GM12878 (cell line): ENCODE measurements at regions not wholly inside any gene's neighbourhood (a gene's known extent, or its start where the extent isn't known, plus 50 kb on each side); places are given as distances from the start of the nearest gene placed in this dataset.

Experiments
- ATAC-seq: fragments of 200-7000 bp; cut with Tn5 transposase; 3 replicates; pipeline ENCODE4 v1.9.1; 2020; ENCODE audit warnings: mild to moderate bottlenecking, moderate library complexity
- BruUV-seq: library from RNA; stranded (reverse); fragments of 400-500 nt; replicated peaks from 2 replicates; lab custom pipeline; 2021; lab: Mats Ljungman, UMichigan
- CTCF ChIA-PET: fragments of 300-600 bp; sonication (Branson Sonifier 250); formaldehyde crosslinking; extraction: SDS; loops from one replicate; lab custom pipeline; 2021; ENCODE audit warnings: inconsistent platforms; lab: Yijun Ruan, JAX
- POLR2A ChIA-PET: fragments of 350-600 bp; formaldehyde crosslinking; extraction: SDS; loops from one replicate; lab custom pipeline; 2021; ENCODE audit warnings: inconsistent platforms; lab: Charles Lee
- RAD21 ChIA-PET: fragments of 300-600 bp; sonication (Branson Sonifier 250); formaldehyde crosslinking; loops from one replicate; lab custom pipeline; 2023; ENCODE audit warnings: antibody characterized with exemption; ENCODE audit not compliant: unreplicated experiment; lab: Charles Lee
- SMC1A ChIA-PET: fragments of 300-600 bp; sonication (Branson Sonifier 250); formaldehyde crosslinking; loops from one replicate; lab custom pipeline; 2023; ENCODE audit not compliant: unreplicated experiment, uncharacterized antibody; lab: Charles Lee
- DNase-seq: peaks from one replicate; pipeline ENCODE4 v3.0.0-alpha.2; 2011; ENCODE audit warnings: low read depth, low spot score
- FAIRE-seq: peaks from 3 replicates; lab custom pipeline; 2011; peaks lifted over from hg19 to GRCh38; lab: Jason Lieb, UNC
- H2AFZ ChIP-seq: 2 replicates; pipeline ENCODE4 v1.6.0; 2011; ENCODE audit warnings: low read depth, low read length, control low read depth; ENCODE audit not compliant: control insufficient read depth
- H3K27ac ChIP-seq: 2 replicates; pipeline ENCODE4 v1.5.1; 2011; ENCODE audit warnings: control low read depth; ENCODE audit not compliant: control insufficient read depth, insufficient read depth
- H3K27me3 ChIP-seq, 2 experiments: replicated peaks in 1 of 2; 2 replicates each; pipeline versions ENCODE4 v1.6.0 to v1.6.1; 2011; ENCODE audit warnings: low read length in 1 of 2; ENCODE audit not compliant: control insufficient read depth in 2 of 2, insufficient read depth in 2 of 2
- H3K36me3 ChIP-seq, 2 experiments: 2 replicates each; pipeline ENCODE4 v1.5.1; 2011; ENCODE audit warnings: low read length in 1 of 2; ENCODE audit not compliant: control insufficient read depth in 2 of 2, insufficient read depth in 2 of 2
- H3K4me1 ChIP-seq: 2 replicates; pipeline ENCODE4 v1.6.1; 2011; ENCODE audit warnings: mild to moderate bottlenecking, low read length, moderate library complexity, mixed read lengths; ENCODE audit not compliant: control insufficient read depth, insufficient read depth
- H3K4me2 ChIP-seq: 2 replicates; pipeline ENCODE4 v1.6.0; 2011; ENCODE audit warnings: control low read depth; ENCODE audit not compliant: control insufficient read depth, insufficient read depth
- H3K4me3 ChIP-seq: fragments of 200-600 bp; sonication (generic); 2 replicates; pipeline ENCODE4 v1.5.1; 2016
- H3K79me2 ChIP-seq: 2 replicates; pipeline ENCODE4 v1.6.0; 2011; ENCODE audit warnings: low read length; ENCODE audit not compliant: control insufficient read depth, insufficient read depth
- H3K9ac ChIP-seq: 2 replicates; pipeline ENCODE4 v1.8.0; 2011; ENCODE audit warnings: low read length, control low read depth, mixed read lengths; ENCODE audit not compliant: control insufficient read depth, insufficient read depth
- H3K9me3 ChIP-seq: replicated peaks from 3 replicates; pipeline ENCODE4 v1.5.1; 2011; ENCODE audit warnings: mild to moderate bottlenecking, low read length; ENCODE audit not compliant: control insufficient read depth, insufficient read depth
- H4K20me1 ChIP-seq: 2 replicates; pipeline ENCODE4 v1.6.0; 2011; ENCODE audit not compliant: control insufficient read depth, insufficient read depth
- E4F1 ChIP-seq: fragments of 450-650 bp; IDR thresholded peaks from 2 replicates; pipeline ENCODE4 v1.6.1; 2018; ENCODE audit warnings: borderline replicate concordance, mild to moderate bottlenecking; ENCODE audit not compliant: partially characterized antibody
- FOXK2 ChIP-seq: fragments of 450-650 bp; IDR thresholded peaks from 2 replicates; pipeline ENCODE4 v1.6.1; 2017; ENCODE audit warnings: mild to moderate bottlenecking, moderate library complexity
- MXI1 ChIP-seq: fragments of 150-350 bp; IDR thresholded peaks from 2 replicates; pipeline ENCODE4 v1.6.1; 2011; ENCODE audit warnings: low read depth, mild to moderate bottlenecking, inconsistent platforms, low read length, improper control_type of control experiment
- MYB ChIP-seq: fragments of 150-350 bp; IDR thresholded peaks from 2 replicates; pipeline ENCODE4 v1.6.1; 2014; ENCODE audit warnings: mild to moderate bottlenecking, low read depth, low read length, borderline replicate concordance
- PAX5 ChIP-seq: IDR thresholded peaks from 2 replicates; pipeline ENCODE4 v1.6.1; 2011; ENCODE audit warnings: low read depth, low read length, borderline replicate concordance
- RUNX3 ChIP-seq: IDR thresholded peaks from 2 replicates; pipeline ENCODE4 v1.6.1; 2012; ENCODE audit warnings: low read length, inconsistent platforms
- SPI1 ChIP-seq: IDR thresholded peaks from 2 replicates; pipeline ENCODE4 v1.6.1; 2011; ENCODE audit warnings: low read depth, mild to moderate bottlenecking, low read length, moderate library complexity, borderline replicate concordance; ENCODE audit not compliant: insufficient read depth
- SUPT20H ChIP-seq: IDR thresholded peaks from 2 replicates; pipeline ENCODE4 v1.6.1; 2011; ENCODE audit warnings: low read depth, mild to moderate bottlenecking, low read length, moderate library complexity, borderline replicate concordance; ENCODE audit not compliant: control insufficient read depth
- WGBS: methylation state at CpG from one replicate; pipeline ENCODE4 v1.1.6; 2016; ENCODE audit warnings: low lambda C conversion rate; ENCODE audit not compliant: insufficient replicate concordance, insufficient coverage; ENCODE audit errors: missing lambda C conversion rate; 5-methylcytosine and 5-hydroxymethylcytosine counted together
- in situ Hi-C: fragments of 300-500 bp; cut with MboI; formaldehyde crosslinking; loops from 9 replicates; pipeline ENCODE4 v1.14.3; 2018; ENCODE audit warnings: mixed read lengths
- intact Hi-C: fragments of 100-400 bp; cut with micrococcal nuclease; formaldehyde crosslinking; loops from one replicate; pipeline ENCODE4 v1.14.2; 2022; ENCODE audit not compliant: unreplicated experiment
- TF ChIP-seq, protein P1 (sequence below), 3 experiments: IDR thresholded peaks in 2 of 3; conservative IDR thresholded peaks in 1 of 3; 2 replicates each; pipeline ENCODE4 v1.5.1; 2011; ENCODE audit warnings: low read depth in 3 of 3, low read length in 3 of 3, mild to moderate bottlenecking in 3 of 3, control low read depth in 2 of 3, moderate library complexity in 2 of 3, inconsistent platforms in 1 of 3, mixed read lengths in 1 of 3; ENCODE audit not compliant: control insufficient read depth in 2 of 3, insufficient read depth in 1 of 3; ENCODE audit errors: extremely low read depth in 1 of 3

DNA sequence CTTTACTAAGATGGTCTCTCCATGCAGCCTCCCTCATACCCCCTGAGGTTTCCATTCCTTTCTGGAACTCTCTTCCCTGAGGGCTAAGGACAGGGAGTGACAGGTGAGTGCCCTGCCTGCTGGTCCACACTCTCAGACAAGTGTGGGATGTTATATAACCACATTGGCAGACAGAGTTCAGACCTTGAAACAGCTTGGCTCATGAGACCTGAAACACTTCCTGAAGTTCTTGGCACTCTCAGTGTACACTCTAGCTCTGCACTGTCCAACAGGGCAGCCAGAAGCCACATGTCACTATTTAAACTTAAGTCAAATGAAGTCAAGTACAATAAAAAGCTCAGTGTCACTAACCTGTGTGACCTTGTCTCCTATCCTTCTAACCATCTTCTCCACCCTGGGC, 188.5 kb downstream of the ZNF621 start (continued):
- TF ChIP-seq MXI1 (no peak), FOXK2 (no peak), E4F1 (no peak)
- TF ChIP-seq, protein P1, sequence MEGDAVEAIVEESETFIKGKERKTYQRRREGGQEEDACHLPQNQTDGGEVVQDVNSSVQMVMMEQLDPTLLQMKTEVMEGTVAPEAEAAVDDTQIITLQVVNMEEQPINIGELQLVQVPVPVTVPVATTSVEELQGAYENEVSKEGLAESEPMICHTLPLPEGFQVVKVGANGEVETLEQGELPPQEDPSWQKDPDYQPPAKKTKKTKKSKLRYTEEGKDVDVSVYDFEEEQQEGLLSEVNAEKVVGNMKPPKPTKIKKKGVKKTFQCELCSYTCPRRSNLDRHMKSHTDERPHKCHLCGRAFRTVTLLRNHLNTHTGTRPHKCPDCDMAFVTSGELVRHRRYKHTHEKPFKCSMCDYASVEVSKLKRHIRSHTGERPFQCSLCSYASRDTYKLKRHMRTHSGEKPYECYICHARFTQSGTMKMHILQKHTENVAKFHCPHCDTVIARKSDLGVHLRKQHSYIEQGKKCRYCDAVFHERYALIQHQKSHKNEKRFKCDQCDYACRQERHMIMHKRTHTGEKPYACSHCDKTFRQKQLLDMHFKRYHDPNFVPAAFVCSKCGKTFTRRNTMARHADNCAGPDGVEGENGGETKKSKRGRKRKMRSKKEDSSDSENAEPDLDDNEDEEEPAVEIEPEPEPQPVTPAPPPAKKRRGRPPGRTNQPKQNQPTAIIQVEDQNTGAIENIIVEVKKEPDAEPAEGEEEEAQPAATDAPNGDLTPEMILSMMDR (IDR thresholded peaks at IDR 0.05 in 2 of 3, conservative IDR thresholded peaks at IDR 0.05 in 1 of 3; ENCODE audit: control insufficient read depth in 2 of 3, extremely low read depth in 1 of 3, insufficient read depth in 1 of 3, low read depth in 3 of 3, low read length in 3 of 3): no peak

DNA sequence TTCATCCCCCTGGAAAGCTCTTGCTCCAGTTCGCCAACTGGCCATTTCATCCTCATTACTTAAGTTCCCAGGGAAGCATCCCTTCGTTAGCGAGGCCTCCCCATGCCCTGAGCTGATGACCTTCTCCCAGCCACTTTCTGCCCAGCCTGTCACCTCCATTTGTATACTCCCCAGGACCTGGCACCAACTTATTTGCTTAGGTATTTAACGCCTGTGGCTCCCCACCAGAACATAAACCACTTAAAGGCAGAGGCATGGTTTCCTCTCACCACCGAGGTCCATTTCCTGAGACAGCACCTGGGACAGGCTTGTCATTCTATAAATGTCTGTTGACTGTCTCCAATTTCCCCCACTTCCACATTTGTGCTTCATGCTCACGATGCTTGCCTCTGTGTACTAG, 189.0 kb downstream of the ZNF621 start:
- SMC1A ChIA-PET: no interaction called here
- Histone ChIP-seq H3K4me2 (no peak overlapping the region; the same call in 1 of the 2 replicates), H3K27ac (no peak overlapping the region), H2AFZ (no peak overlapping the region), H3K9ac (no peak overlapping the region), H3K4me1 (peaks cover 24% of the 10 kb centered on the region), H3K36me3 (no peaks in the 10 kb centered on the region), H3K79me2 (no peaks in the 10 kb centered on the region), H3K4me3 (no peak overlapping the region), H3K9me3 (no peaks in the 10 kb centered on the region), H3K27me3 (no peaks in the 10 kb centered on the region), H4K20me1 (no peaks in the 10 kb centered on the region)
- POLR2A ChIA-PET: no interaction called here
- CTCF ChIA-PET: no interaction called here
- no TSS peak for BruUV-seq
- DNase-seq: peak; percentile 8
- RAD21 ChIA-PET: no interaction called here
- in situ Hi-C loops (no loop called here), intact Hi-C loops (loop anchor here (10.0 kb wide), 1 partner anchor 129 kb away; no protein-coding TSS in a partner anchor)
- FAIRE-seq: no peak
- TF ChIP-seq PAX5 (0 out of 2 replicates have a peak, but pooled peaks have one; percentile 12), SUPT20H (no peak), MYB (no peak), RUNX3 (peak; percentile 47; the same call in 1 of the 2 replicates), FOXK2 (no peak), SPI1 (0 out of 2 replicates have a peak, but pooled peaks have one; percentile 20)
- ATAC-seq: peak; percentile 11; the same call in 1 of the 3 replicates
- WGBS: 48% methylated on average over 6 of the region's 6 CpGs
